CD4-positive, CD25-positive, alpha-beta regulatory T cell (primary cell): ENCODE measurements at regions not wholly inside any gene's neighbourhood (a gene's known extent, or its start where the extent isn't known, plus 50 kb on each side); places are given as distances from the start of the nearest gene placed in this dataset.

Experiments
- ATAC-seq, 2 donors: fragments of 150-1000 bp; cut with Tn5 transposase; one replicate each; pipeline ENCODE4 v1.10.0; 2021; ENCODE audit warnings: low read depth in 2 of 2, moderate number of reproducible peaks in 2 of 2, moderate library complexity in 1 of 2
- DNase-seq, 3 donors: peaks; one replicate each; pipeline versions ENCODE4 v3.0.0 to v3.0.0-alpha.2; 2012 to 2022; ENCODE audit warnings: mixed read lengths in 1 of 3
- H3K27ac ChIP-seq: one replicate; pipeline ENCODE4 v1.7.0; 2013; ENCODE audit warnings: mild to moderate bottlenecking, low read length; ENCODE audit not compliant: insufficient read depth, poor library complexity, severe bottlenecking
- H3K27me3 ChIP-seq: one replicate; pipeline ENCODE4 v1.7.0; 2013; ENCODE audit warnings: low read length; ENCODE audit not compliant: control insufficient read depth, insufficient read depth
- H3K36me3 ChIP-seq: one replicate; pipeline ENCODE4 v1.7.0; 2013; ENCODE audit warnings: mild to moderate bottlenecking, low read length, moderate library complexity; ENCODE audit not compliant: control insufficient read depth, insufficient read depth
- H3K4me1 ChIP-seq: 2 replicates; pipeline ENCODE4 v1.7.0; 2013; ENCODE audit warnings: mild to moderate bottlenecking, low read length; ENCODE audit not compliant: insufficient read depth, control insufficient read depth, poor library complexity, severe bottlenecking
- H3K4me3 ChIP-seq: one replicate; pipeline ENCODE4 v1.7.0; 2013; ENCODE audit warnings: low read depth, mild to moderate bottlenecking, low read length, moderate library complexity
- H3K9me3 ChIP-seq, 2 experiments: 1 replicate in 1 of 2; 2 replicates in 1 of 2; pipeline ENCODE4 v1.7.0; 2013; ENCODE audit warnings: low read length in 2 of 2, mild to moderate bottlenecking in 1 of 2, moderate library complexity in 1 of 2; ENCODE audit not compliant: control insufficient read depth in 2 of 2
- H3K27ac Mint-ChIP-seq, 3 donors: one replicate each; pipeline ENCODE4 v1.8.0; 2020 to 2022; ENCODE audit warnings: mild to moderate bottlenecking in 3 of 3, mixed read lengths in 3 of 3, moderate library complexity in 2 of 3
- H3K27me3 Mint-ChIP-seq: one replicate; pipeline ENCODE4 v1.8.0; 2022; ENCODE audit warnings: mild to moderate bottlenecking, mixed read lengths
- H3K36me3 Mint-ChIP-seq: one replicate; pipeline ENCODE4 v1.8.0; 2020; ENCODE audit warnings: mixed read lengths
- H3K4me1 Mint-ChIP-seq, 4 donors: one replicate each; pipeline ENCODE4 v1.8.0; 2020 to 2022; ENCODE audit warnings: mixed read lengths in 4 of 4, mild to moderate bottlenecking in 1 of 4
- H3K4me3 Mint-ChIP-seq, 4 donors: one replicate each; pipeline ENCODE4 v1.8.0; 2020 to 2022; ENCODE audit warnings: mild to moderate bottlenecking in 4 of 4, mixed read lengths in 4 of 4, moderate library complexity in 3 of 4
- H3K9me3 Mint-ChIP-seq, 7 donors: one replicate each; pipeline ENCODE4 v1.8.0; 2020 to 2022; ENCODE audit warnings: mixed read lengths in 7 of 7, mild to moderate bottlenecking in 3 of 7, moderate library complexity in 2 of 7

DNA sequence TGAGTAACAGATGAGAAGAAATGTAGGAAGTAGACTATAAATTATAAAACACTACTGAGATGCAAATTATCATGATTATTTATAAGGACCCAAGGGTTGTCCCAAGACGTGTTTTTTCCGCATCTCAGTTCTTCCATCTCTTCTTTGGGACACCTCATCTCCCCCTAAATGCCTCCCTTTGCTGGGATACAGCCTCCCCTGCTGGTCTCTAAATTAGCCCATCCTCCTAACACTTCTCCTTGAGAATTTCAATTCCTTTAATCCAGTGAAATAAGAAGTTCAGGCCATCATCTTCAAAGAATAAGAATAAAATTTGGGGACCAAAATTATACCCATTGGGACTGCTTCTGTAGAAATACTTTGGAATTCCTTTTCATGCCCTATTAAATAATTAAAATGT lies 667.0 kb downstream of the BCL11B start:
- Histone ChIP-seq H3K27me3 (no peaks in the 10 kb centered on the region), H3K36me3 (no peaks in the 10 kb centered on the region), H3K27ac (no peak overlapping the region), H3K9me3 (no peaks in the 10 kb centered on the region), H3K4me1 (no peaks in the 10 kb centered on the region), H3K4me3 (no peak overlapping the region)
- Mint-ChIP-seq H3K9me3 (no peaks in the 10 kb centered on the region), H3K4me1 (peaks cover 0 to 12% (median 6%) of the 10 kb centered on the region in 4 donors), H3K36me3 (no peaks in the 10 kb centered on the region), H3K27ac (no peak overlapping the region), H3K4me3 (no peak overlapping the region), H3K27me3 (no peaks in the 10 kb centered on the region)
- DNase-seq (no peak), ATAC-seq (no peak)

DNA sequence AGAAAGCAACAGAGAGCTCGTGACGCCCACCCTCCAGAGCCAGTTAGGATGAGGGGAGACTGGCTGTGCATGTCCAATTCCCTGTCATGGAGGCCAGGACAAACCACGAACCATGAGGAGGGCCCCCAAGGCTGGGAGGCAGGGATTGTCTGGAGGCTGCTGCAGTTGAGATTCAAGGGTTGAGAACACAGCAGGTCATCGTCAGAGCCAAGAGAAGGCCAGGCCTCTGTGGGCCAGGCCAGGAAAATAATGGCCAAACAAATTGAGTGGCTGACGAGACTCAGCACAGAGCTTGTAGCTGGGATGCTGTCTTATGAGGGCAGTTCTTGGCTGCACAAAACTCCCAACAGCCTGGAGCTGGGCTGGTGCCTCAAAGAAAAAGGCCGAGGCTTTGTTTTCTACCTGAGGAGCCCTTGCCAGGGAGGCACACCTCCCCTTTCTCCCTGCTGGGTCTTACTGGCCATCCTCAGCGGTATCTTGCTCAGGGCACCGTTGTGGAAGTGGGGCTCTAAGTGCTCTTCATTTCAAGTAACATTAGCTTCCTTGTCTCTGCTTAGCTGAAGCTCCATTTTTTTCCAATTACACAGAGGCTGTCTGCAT lies 665.9 kb downstream of the BCL11B start:
- Histone ChIP-seq H3K4me3 (no peak overlapping the region), H3K9me3 (no peaks in the 10 kb centered on the region), H3K27me3 (no peaks in the 10 kb centered on the region), H3K36me3 (no peaks in the 10 kb centered on the region), H3K27ac (no peak overlapping the region), H3K4me1 (no peaks in the 10 kb centered on the region)
- Mint-ChIP-seq H3K36me3 (no peaks in the 10 kb centered on the region), H3K4me3 (no peak overlapping the region), H3K27ac (no peak overlapping the region), H3K9me3 (no peaks in the 10 kb centered on the region), H3K4me1 (peaks cover 0 to 12% (median 6%) of the 10 kb centered on the region in 4 donors), H3K27me3 (no peaks in the 10 kb centered on the region)
- DNase-seq (no peak), ATAC-seq (no peak)

DNA sequence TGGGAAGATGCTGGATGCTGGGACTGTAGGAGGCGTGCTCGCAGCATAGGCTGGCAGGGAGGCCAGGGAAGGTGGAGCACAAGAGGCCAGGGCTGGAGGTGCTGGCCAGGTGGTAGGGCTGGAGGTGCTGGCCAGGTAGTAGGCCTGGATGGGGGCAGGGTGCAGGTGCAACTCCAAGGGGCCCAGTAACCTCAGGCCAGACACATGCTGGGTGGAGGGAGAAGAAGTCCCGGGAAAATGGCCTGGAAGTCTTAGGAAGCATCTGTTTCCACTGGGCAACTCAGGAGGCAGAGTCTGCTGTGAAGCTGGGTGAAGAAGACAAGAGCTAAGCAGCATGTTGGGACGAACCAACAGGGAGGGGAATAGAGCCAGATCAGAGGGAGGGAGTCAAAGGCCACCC lies 665.2 kb downstream of the BCL11B start:
- no peaks in the 10 kb centered on the region for H3K36me3 ChIP-seq
- no peaks in the 10 kb centered on the region for H3K9me3 Mint-ChIP-seq
- no peak overlapping the region for H3K27ac ChIP-seq
- no peaks in the 10 kb centered on the region for H3K27me3 Mint-ChIP-seq
- ATAC-seq, result no peak
- peak overlapping the region in 1 of 3 donors; percentile 18 for H3K27ac Mint-ChIP-seq
- peaks cover 0 to 12% (median 6%) of the 10 kb centered on the region in 4 donors for H3K4me1 Mint-ChIP-seq
- H3K4me3 Mint-ChIP-seq, result no peak overlapping the region
- H3K27me3 ChIP-seq, result no peaks in the 10 kb centered on the region
- no peak overlapping the region for H3K4me3 ChIP-seq
- DNase-seq, result no peak
- no peaks in the 10 kb centered on the region for H3K4me1 ChIP-seq
- no peaks in the 10 kb centered on the region for H3K36me3 Mint-ChIP-seq
- H3K9me3 ChIP-seq, result no peaks in the 10 kb centered on the region

DNA sequence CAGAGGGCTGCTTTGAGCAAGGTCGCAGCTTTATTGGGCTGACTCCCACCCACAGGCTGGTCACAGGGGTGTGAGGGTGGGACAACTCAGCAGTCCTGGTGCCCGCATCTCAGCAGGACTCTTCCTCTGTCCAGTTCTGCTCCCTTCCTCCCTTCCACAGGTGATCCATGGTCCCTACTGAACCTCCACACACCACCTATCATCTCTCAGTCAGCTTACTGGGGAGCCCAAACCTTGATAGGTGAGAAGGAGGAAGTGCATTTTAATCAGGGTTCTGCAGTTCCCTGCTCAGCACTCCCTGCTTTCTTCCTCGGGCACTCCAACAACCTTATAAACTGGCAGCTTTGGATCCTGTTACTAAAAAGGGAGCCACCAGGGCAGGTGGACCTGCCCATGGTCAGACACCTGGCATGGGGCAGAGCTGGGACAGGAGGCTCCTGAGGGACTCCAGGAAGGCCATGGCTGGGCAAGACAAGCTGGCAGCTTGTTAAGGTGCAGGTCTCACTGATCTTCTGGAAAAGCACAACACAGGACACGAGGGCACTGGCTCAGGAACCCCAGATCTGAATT lies 664.6 kb downstream of the BCL11B start:
- Mint-ChIP-seq H3K9me3 (no peaks in the 10 kb centered on the region), H3K4me1 (peaks cover 0 to 12% (median 6%) of the 10 kb centered on the region in 4 donors), H3K4me3 (no peak overlapping the region), H3K36me3 (no peaks in the 10 kb centered on the region), H3K27me3 (peaks cover 4% of the 10 kb centered on the region), H3K27ac (no peak overlapping the region)
- no peaks in the 10 kb centered on the region for H3K9me3 ChIP-seq
- no peaks in the 10 kb centered on the region for H3K4me1 ChIP-seq
- H3K27ac ChIP-seq, result no peak overlapping the region
- DNase-seq (no peak), ATAC-seq (no peak)
- no peaks in the 10 kb centered on the region for H3K36me3 ChIP-seq
- no peak overlapping the region for H3K4me3 ChIP-seq
- no peaks in the 10 kb centered on the region for H3K27me3 ChIP-seq

DNA sequence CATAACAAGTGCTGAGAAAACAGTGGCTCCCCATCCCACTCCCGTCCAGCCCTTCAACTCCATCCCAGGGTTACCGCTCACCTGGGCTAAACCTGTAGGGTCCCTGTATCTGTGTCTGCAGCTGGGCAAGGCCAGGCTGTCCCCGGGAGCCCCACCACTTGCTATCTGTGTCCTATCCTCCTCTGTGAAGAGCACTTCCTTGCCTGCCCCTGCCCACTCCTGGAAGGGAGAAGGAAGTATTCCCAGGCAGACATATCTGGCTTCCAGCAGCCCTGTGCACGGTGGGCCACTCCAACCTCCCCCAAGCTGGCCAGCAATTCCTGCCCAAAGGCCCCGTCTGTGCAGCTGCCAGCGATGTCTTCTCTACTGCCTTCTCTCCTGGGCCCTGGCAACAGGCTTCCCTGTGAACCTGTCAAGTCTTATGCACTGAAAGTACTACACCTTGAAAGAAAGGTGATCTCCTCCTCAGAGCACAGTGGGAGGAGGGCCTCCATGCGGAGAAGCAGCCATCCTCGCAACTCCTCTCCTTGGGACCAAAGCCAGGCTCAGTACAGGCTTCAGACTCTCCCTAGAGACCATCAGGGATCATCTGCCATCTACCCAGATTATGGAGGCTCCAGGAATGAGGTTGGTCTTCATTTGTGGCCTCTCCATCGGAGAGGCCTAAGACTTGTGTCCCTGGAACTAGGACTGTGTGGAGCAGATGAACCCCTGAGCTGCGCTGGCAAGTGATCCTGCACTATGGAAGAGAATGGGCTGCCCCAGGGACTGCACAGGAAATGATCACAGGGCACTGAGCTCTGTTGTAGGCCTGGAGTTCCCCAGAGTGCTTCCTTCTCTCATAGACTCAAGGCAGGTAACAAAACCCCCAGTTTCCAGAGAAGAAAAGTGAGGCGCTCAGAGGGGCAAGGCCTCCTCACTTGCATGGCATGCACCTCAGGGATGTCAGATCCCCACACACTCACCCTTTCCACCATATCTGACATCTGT lies 663.6 kb downstream of the BCL11B start:
- Mint-ChIP-seq H3K4me3 (no peak overlapping the region), H3K9me3 (no peaks in the 10 kb centered on the region), H3K27me3 (peaks cover 6% of the 10 kb centered on the region), H3K4me1 (peaks cover 0 to 12% (median 6%) of the 10 kb centered on the region in 4 donors), H3K27ac (peak overlapping the region; percentile 34 to 64 (median 56)), H3K36me3 (no peaks in the 10 kb centered on the region)
- ATAC-seq (peak in 1 of 2 donors; percentile 34), DNase-seq (peak in 1 of 3 donors; percentile 7)
- Histone ChIP-seq H3K4me3 (no peak overlapping the region), H3K27me3 (no peaks in the 10 kb centered on the region), H3K4me1 (no peaks in the 10 kb centered on the region), H3K27ac (no peak overlapping the region), H3K9me3 (no peaks in the 10 kb centered on the region), H3K36me3 (no peaks in the 10 kb centered on the region)

DNA sequence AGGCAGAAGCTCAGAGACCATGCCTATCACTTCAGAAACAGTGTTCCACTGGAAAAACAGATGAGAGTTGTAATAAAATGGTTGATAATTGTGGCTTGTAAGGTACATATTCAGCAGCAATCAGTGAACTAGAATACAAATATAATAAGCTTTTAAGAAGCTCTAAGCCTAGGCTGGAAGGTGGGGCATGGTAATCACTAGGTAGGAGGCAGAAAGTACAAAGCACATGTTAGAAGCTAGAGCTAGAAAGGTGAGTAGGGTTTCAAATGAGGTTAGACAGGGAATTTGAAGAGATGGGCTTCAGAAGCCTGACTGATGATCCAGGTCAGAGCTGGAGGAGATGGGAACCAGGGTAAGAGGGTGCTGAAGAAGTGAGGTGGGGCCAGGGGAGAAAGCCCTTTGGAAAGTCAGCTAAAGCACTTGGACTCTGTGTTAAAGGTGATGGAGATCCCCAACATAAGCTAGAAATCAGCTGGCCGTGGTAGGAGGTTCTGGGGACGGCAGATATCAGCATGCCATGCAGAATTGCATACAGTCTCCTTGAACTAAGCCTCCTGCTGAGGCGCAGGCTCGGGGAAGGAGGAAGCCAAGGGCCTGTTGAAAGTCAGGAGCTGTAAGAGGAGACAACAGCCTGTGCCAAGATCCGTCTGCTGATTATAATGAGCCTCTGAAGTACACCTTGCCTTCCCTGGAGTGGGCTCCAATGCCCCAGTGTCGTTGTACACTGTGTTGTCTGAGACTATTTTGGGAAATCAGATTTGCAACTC lies 659.4 kb downstream of the BCL11B start:
- no peak overlapping the region for H3K4me3 Mint-ChIP-seq
- peaks cover 0 to 12% (median 6%) of the 10 kb centered on the region in 4 donors for H3K4me1 Mint-ChIP-seq
- H3K27ac Mint-ChIP-seq, result peak overlapping the region in 2 of 3 donors; percentile 9 to 37

DNA sequence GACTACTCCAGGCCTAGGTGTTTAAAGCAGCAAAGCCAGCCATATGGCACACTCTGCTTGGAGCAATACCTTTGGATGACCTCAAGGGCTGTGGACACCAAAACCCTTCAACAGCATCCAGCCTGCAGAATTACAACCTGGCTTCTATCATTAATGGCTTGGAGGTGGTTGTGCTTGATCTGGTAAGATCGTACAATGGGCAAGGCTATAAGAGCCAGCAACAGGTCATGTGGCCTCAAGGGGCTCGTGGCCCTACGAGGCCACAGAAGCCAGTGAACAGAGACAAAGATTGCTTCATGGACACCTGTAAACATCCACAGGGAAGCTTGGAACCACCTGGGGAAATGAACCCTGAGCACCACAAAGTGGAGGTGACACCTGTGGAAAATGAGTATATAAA lies 657.3 kb downstream of the BCL11B start:
- no peak overlapping the region for H3K27ac Mint-ChIP-seq
- Histone ChIP-seq H3K4me3 (no peak overlapping the region), H3K9me3 (peaks cover 0 to 2% of the 10 kb centered on the region in 2 experiments), H3K27ac (no peak overlapping the region), H3K27me3 (no peaks in the 10 kb centered on the region), H3K4me1 (no peaks in the 10 kb centered on the region), H3K36me3 (no peaks in the 10 kb centered on the region)
- no peak for ATAC-seq
- no peak overlapping the region for H3K4me3 Mint-ChIP-seq
- peaks cover 6% of the 10 kb centered on the region for H3K27me3 Mint-ChIP-seq
- no peaks in the 10 kb centered on the region for H3K36me3 Mint-ChIP-seq
- no peak for DNase-seq
- no peaks in the 10 kb centered on the region for H3K4me1 Mint-ChIP-seq
- H3K9me3 Mint-ChIP-seq, result peaks cover 0 to 10% (median 0%) of the 10 kb centered on the region in 7 donors

More for the DNA sequence above, 659.4 kb downstream of the BCL11B start:
- no peaks in the 10 kb centered on the region for H3K36me3 Mint-ChIP-seq
- H3K27me3 Mint-ChIP-seq, result peaks cover 6% of the 10 kb centered on the region
- Histone ChIP-seq H3K36me3 (no peaks in the 10 kb centered on the region), H3K27ac (no peak overlapping the region), H3K9me3 (no peaks in the 10 kb centered on the region), H3K27me3 (no peaks in the 10 kb centered on the region), H3K4me3 (no peak overlapping the region), H3K4me1 (no peaks in the 10 kb centered on the region)
- DNase-seq (no peak), ATAC-seq (no peak)
- H3K9me3 Mint-ChIP-seq, result peaks cover 0 to 7% (median 0%) of the 10 kb centered on the region in 7 donors
